GM23248 (cell line): ENCODE measurements at regions not wholly inside any gene's neighbourhood (a gene's known extent, or its start where the extent isn't known, plus 50 kb on each side); places are given as distances from the start of the nearest gene placed in this dataset. TPM values are rescaled to one million over a fixed set of nuclear protein-coding genes. Genes with fewer than 3 reads are reported as not detected.
A peak's percentile ranks its signal among the peaks of the same experiment; 100 is the strongest.

Experiments
- DNase-seq: peaks from one replicate; pipeline ENCODE4 v3.0.0-alpha.2; 2015
- H2AFZ ChIP-seq: fragments of 200-600 bp; sonication (generic); 2 replicates; pipeline ENCODE4 v1.6.1; 2016; ENCODE audit warnings: antibody characterized with exemption
- H3F3A ChIP-seq: fragments of 200-600 bp; sonication (generic); 2 replicates; pipeline ENCODE4 v1.6.1; 2016; ENCODE audit warnings: mild to moderate bottlenecking, antibody characterized with exemption, mixed run types; ENCODE audit not compliant: insufficient read depth
- H3K27ac ChIP-seq: fragments of 200-600 bp; sonication (generic); 2 replicates; pipeline ENCODE4 v1.5.1; 2016; ENCODE audit warnings: mild to moderate bottlenecking
- H3K27me3 ChIP-seq: fragments of 200-600 bp; sonication (generic); replicated peaks from 2 replicates; pipeline ENCODE4 v1.6.1; 2016; ENCODE audit warnings: mild to moderate bottlenecking; ENCODE audit not compliant: insufficient read depth
- H3K36me3 ChIP-seq: fragments of 200-600 bp; sonication (generic); 2 replicates; pipeline ENCODE4 v1.6.1; 2016; ENCODE audit warnings: low read depth, mild to moderate bottlenecking
- H3K4me1 ChIP-seq: fragments of 200-600 bp; sonication (generic); 2 replicates; pipeline ENCODE4 v1.6.1; 2016; ENCODE audit warnings: mild to moderate bottlenecking; ENCODE audit not compliant: insufficient read depth
- H3K4me2 ChIP-seq: fragments of 200-600 bp; sonication (generic); one replicate; pipeline ENCODE4 v1.6.1; 2016; ENCODE audit warnings: mild to moderate bottlenecking; ENCODE audit not compliant: unreplicated experiment
- H3K4me3 ChIP-seq: fragments of 200-600 bp; sonication (generic); 2 replicates; pipeline ENCODE4 v1.5.1; 2016; ENCODE audit warnings: mild to moderate bottlenecking
- H3K79me2 ChIP-seq: fragments of 200-600 bp; sonication (generic); 2 replicates; pipeline ENCODE4 v1.6.1; 2016; ENCODE audit warnings: mild to moderate bottlenecking; ENCODE audit not compliant: insufficient read depth
- H3K9ac ChIP-seq: fragments of 200-600 bp; sonication (generic); 2 replicates; pipeline ENCODE4 v1.6.1; 2016; ENCODE audit warnings: mild to moderate bottlenecking
- H3K9me2 ChIP-seq: fragments of 200-600 bp; sonication (generic); 2 replicates; pipeline ENCODE4 v1.6.1; 2016; ENCODE audit warnings: mixed run types, mild to moderate bottlenecking, moderate library complexity; ENCODE audit not compliant: insufficient read depth
- H3K9me3 ChIP-seq: fragments of 200-600 bp; sonication (generic); one replicate; pipeline ENCODE4 v1.6.1; 2017; ENCODE audit warnings: low read depth
- H4K20me1 ChIP-seq: fragments of 200-600 bp; sonication (generic); 2 replicates; pipeline ENCODE4 v1.6.0; 2016; ENCODE audit not compliant: insufficient read depth
- EZH2 ChIP-seq: fragments of 200-600 bp; sonication (generic); IDR thresholded peaks from 2 replicates; pipeline ENCODE4 v1.6.1; 2018; ENCODE audit warnings: antibody characterized with exemption, mild to moderate bottlenecking; ENCODE audit not compliant: insufficient read depth, poor library complexity, severe bottlenecking
- EZH2phosphoT487 ChIP-seq: fragments of 200-600 bp; sonication (generic); IDR thresholded peaks from 2 replicates; pipeline ENCODE4 v1.6.1; 2018; ENCODE audit warnings: antibody characterized with exemption, moderate library complexity, mild to moderate bottlenecking, low read depth; ENCODE audit not compliant: insufficient read depth
- WGBS, 2 experiments: methylation state at CpG; one replicate each; pipeline ENCODE4 v1.1.6; 2015 to 2017; ENCODE audit warnings: low lambda C conversion rate in 2 of 2, low coverage in 1 of 2; ENCODE audit errors: missing lambda C conversion rate in 2 of 2; 5-methylcytosine and 5-hydroxymethylcytosine counted together
- in situ Hi-C: fragments of 300-500 bp; cut with MboI; formaldehyde crosslinking; loops from 2 replicates; pipeline ENCODE4 v1.15.0; 2020
- small RNA-seq: library from RNA; depleted of rRNA; stranded (forward); fragments of <200 nt; gene quantifications from one replicate; pipeline ENCODE3, GENCODE V24; 2014; ENCODE audit warnings: low read depth, low replicate concordance

DNA sequence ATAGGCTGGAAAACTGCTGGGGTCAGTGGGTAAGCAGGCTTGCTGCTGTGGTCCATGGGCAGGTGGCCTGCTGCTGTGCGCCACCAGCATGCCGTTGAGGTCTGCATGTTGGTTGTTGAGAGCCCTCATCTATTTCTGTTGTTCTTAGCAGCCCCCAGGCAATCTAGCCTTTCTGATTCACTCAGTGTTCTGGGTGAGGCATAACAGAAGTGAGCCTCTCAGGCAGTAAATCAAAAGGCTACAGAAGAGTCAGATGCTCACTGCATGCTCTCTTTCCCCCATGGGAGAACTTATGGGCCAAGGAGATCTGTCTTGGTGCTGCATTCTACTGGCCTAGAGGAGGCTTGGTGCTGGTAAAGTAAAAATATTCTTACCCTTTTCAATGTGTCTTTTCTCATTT lies 67.8 kb upstream of the ATP10A start:
- WGBS, 2 experiments: 100% methylated on average over 2 of the region's 2 CpGs
- DNase-seq: peak; percentile 55
- TF ChIP-seq EZH2: no peak
- no peak for TF ChIP-seq EZH2phosphoT487
- no peak overlapping the region for H3K4me2 ChIP-seq
- H2AFZ ChIP-seq: no peak overlapping the region
- peaks cover 12% of the 10 kb centered on the region for H3K4me1 ChIP-seq
- H3K79me2 ChIP-seq: no peaks in the 10 kb centered on the region
- H3K27me3 ChIP-seq: no peaks in the 10 kb centered on the region
- 0 out of 2 replicates have a peak, but pooled peaks cover 6% of the 10 kb centered on the region for H3F3A ChIP-seq
- H3K27ac ChIP-seq: no peak overlapping the region
- in situ Hi-C loops: loop anchor here (25.0 kb wide), 1 partner anchor 419 kb away; no protein-coding TSS in a partner anchor
- H3K4me3 ChIP-seq: no peak overlapping the region
- H3K9me2 ChIP-seq: no peaks in the 10 kb centered on the region
- H4K20me1 ChIP-seq: no peaks in the 10 kb centered on the region
- no peaks in the 10 kb centered on the region for H3K36me3 ChIP-seq
- H3K9me3 ChIP-seq: no peaks in the 10 kb centered on the region
- H3K9ac ChIP-seq: no peak overlapping the region

Small RNA genes in the stretch of these regions (small RNA-seq; reads per million reads assigned to genes)
- gene RF00554: not detected
